ENCODE measurements at regions not wholly inside any gene's neighbourhood (a gene's known extent, or its start where the extent isn't known, plus 50 kb on each side); places are given as distances from the start of the nearest gene placed in this dataset.

GRCh38 chr5:60077292-60077691 is 183.8 kb upstream of the PDE4D start:
- TF ChIP-seq CTCF (IDR thresholded peaks at IDR 0.05) (no peak), ZFX (IDR thresholded peaks at IDR 0.05; ENCODE audit: borderline replicate concordance) (no peak)
